ENCODE measurements at regions not wholly inside any gene's neighbourhood (a gene's known extent, or its start where the extent isn't known, plus 50 kb on each side); places are given as distances from the start of the nearest gene placed in this dataset.

DNA sequence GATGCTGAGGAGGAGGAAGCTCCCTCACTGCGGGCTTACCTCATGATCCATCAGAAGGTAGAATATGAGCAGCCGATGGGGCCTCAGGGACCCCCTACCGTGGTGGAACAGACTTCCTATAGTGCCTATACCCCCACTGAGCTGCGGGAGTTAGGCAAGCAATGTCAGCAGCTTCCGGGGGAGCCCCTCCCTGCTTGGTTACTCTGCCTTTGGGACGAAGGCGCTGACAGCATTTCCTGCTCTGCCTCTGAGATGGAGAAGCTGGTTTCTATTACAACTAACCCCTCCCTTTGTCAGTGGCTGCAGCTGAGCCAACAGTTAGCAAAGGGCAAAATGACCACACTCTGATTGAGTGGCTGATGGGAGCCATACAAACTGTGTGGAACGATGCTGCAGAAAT, 430.7 kb downstream of the IDS start:
- TF ChIP-seq, protein P1, sequence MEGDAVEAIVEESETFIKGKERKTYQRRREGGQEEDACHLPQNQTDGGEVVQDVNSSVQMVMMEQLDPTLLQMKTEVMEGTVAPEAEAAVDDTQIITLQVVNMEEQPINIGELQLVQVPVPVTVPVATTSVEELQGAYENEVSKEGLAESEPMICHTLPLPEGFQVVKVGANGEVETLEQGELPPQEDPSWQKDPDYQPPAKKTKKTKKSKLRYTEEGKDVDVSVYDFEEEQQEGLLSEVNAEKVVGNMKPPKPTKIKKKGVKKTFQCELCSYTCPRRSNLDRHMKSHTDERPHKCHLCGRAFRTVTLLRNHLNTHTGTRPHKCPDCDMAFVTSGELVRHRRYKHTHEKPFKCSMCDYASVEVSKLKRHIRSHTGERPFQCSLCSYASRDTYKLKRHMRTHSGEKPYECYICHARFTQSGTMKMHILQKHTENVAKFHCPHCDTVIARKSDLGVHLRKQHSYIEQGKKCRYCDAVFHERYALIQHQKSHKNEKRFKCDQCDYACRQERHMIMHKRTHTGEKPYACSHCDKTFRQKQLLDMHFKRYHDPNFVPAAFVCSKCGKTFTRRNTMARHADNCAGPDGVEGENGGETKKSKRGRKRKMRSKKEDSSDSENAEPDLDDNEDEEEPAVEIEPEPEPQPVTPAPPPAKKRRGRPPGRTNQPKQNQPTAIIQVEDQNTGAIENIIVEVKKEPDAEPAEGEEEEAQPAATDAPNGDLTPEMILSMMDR (IDR thresholded peaks at IDR 0.05; ENCODE audit: low read depth, low read length), result no peak
- TF ChIP-seq EZH2phosphoT487 (IDR thresholded peaks at IDR 0.05; ENCODE audit: low read depth), result no peak
